Ovary (tissue), 7 donors: ENCODE measurements at regions not wholly inside any gene's neighbourhood (a gene's known extent, or its start where the extent isn't known, plus 50 kb on each side); places are given as distances from the start of the nearest gene placed in this dataset.

Experiments
- DNase-seq, 5 donors: peaks; one replicate each; pipeline ENCODE4 v3.0.0-alpha.2; 2019 to 2020
- H3K27ac ChIP-seq, 2 donors: fragments of 200-600 bp; one replicate each; pipeline versions ENCODE4 v1.5.1 to v1.8.0; 2019 to 2022
- H3K27me3 ChIP-seq: fragments of 200-600 bp; one replicate; pipeline ENCODE4 v1.8.0; 2022
- H3K36me3 ChIP-seq: fragments of 200-600 bp; sonication (generic); one replicate; pipeline ENCODE4 v1.5.1; 2019
- H3K4me1 ChIP-seq: one replicate; pipeline ENCODE4 v1.8.1; 2013; ENCODE audit warnings: mild to moderate bottlenecking, moderate library complexity; ENCODE audit not compliant: insufficient read depth
- H3K4me3 ChIP-seq: fragments of 200-600 bp; sonication (generic); one replicate; pipeline ENCODE4 v1.5.1; 2017
- H3K9me3 ChIP-seq, 2 donors: fragments of 200-600 bp in 1 of 2; sonication (generic) in 1 of 2; one replicate each; pipeline versions ENCODE4 v1.5.1 to v1.8.1; 2013 to 2019; ENCODE audit warnings: mild to moderate bottlenecking in 1 of 2, moderate library complexity in 1 of 2
- EP300 ChIP-seq: sonication (generic); formaldehyde crosslinking; IDR thresholded peaks from one replicate; pipeline ENCODE4 v1.6.1; 2017; ENCODE audit warnings: antibody characterized with exemption
- POLR2A ChIP-seq: fragments of 450-650 bp; IDR thresholded peaks from one replicate; pipeline ENCODE4 v1.6.1; 2017; ENCODE audit warnings: antibody characterized with exemption, mild to moderate bottlenecking, moderate library complexity
- WGBS, 3 donors: extraction: QIAGEN DNeasy Blood & Tissue Kit in 1 of 3; methylation state at CpG; one replicate each; pipeline versions ENCODE4 v1.1.5 to v1.1.7; 2013 to 2017; 5-methylcytosine and 5-hydroxymethylcytosine counted together
- intact Hi-C, 4 donors: fragments of 100-400 bp; cut with DNase I; formaldehyde crosslinking; loops; one replicate each; pipeline versions ENCODE4 v1.11.0 to v1.15.1; 2022 to 2023
- TF ChIP-seq, protein P1 (sequence below), 3 donors: fragments of 450-650 bp in 2 of 3; fragments of 200-600 bp in 1 of 3; IDR thresholded peaks; one replicate each; pipeline versions ENCODE4 v1.5.1 to v1.8.0; 2016 to 2022; ENCODE audit warnings: antibody characterized with exemption in 3 of 3, mild to moderate bottlenecking in 1 of 3
- donor health status: DM: no; HTN: no; CAD: no; lungs with moderate emphysema.
- donor health status: DM: no; HTN: no; CAD: no.
- donor health status: Bipolar disorder and iron deficiency.
- donor health status: DM: no; HTN: no; CAD: no.
- donor health status: DM: yes; HTN: yes; CAD: no.

DNA sequence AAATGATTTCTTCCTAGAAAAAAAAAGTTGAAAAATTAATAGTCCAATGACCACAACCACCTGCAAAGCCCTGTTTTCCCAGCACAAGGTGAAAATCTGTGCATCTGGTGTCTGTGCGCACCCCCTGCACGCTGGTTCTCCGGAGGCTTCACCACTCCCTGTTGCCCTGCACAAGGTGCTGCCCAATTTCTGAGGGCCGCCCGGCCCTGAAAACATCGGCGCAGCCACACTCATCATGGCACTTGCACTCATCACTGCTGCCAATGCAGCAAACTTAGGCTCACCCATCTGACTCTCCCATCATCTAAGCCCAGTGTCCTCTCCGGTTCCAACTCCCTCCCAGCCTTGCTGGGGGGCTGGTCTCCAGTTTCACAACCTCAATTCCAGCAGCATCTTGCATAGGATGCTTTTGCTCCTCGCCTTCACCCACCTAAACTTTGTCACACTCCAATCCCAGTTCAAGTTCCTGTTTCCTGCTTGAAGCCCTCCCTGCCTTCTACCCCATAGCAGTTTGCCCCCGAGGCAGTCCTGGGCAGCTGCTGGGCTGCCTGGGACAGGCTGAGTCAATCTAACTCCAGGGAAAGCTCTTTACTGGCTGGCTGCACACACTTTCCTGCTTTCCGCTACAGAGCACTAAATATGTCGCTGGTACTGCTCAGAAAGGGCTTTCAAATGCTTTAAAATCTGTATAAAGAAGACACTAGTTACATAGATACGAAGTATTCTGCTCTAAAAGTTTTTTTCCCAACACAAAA lies 522.5 kb upstream of the ID2 start:
- intact Hi-C loops = no loop called here
- DNase-seq = no peak
- H3K4me3 ChIP-seq = no peak overlapping the region
- no peak overlapping the region for H3K27ac ChIP-seq
- WGBS, 3 donors = 90 to 92% (median 92%) methylated on average over 13 of the region's 13 CpGs
- H3K9me3 ChIP-seq = no peaks in the 10 kb centered on the region
- no peaks in the 10 kb centered on the region for H3K27me3 ChIP-seq
- no peaks in the 10 kb centered on the region for H3K4me1 ChIP-seq
- H3K36me3 ChIP-seq = no peaks in the 10 kb centered on the region
- TF ChIP-seq EP300 (no peak), POLR2A (no peak)
- TF ChIP-seq, protein P1, sequence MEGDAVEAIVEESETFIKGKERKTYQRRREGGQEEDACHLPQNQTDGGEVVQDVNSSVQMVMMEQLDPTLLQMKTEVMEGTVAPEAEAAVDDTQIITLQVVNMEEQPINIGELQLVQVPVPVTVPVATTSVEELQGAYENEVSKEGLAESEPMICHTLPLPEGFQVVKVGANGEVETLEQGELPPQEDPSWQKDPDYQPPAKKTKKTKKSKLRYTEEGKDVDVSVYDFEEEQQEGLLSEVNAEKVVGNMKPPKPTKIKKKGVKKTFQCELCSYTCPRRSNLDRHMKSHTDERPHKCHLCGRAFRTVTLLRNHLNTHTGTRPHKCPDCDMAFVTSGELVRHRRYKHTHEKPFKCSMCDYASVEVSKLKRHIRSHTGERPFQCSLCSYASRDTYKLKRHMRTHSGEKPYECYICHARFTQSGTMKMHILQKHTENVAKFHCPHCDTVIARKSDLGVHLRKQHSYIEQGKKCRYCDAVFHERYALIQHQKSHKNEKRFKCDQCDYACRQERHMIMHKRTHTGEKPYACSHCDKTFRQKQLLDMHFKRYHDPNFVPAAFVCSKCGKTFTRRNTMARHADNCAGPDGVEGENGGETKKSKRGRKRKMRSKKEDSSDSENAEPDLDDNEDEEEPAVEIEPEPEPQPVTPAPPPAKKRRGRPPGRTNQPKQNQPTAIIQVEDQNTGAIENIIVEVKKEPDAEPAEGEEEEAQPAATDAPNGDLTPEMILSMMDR (IDR thresholded peaks at IDR 0.05) = no peak

DNA sequence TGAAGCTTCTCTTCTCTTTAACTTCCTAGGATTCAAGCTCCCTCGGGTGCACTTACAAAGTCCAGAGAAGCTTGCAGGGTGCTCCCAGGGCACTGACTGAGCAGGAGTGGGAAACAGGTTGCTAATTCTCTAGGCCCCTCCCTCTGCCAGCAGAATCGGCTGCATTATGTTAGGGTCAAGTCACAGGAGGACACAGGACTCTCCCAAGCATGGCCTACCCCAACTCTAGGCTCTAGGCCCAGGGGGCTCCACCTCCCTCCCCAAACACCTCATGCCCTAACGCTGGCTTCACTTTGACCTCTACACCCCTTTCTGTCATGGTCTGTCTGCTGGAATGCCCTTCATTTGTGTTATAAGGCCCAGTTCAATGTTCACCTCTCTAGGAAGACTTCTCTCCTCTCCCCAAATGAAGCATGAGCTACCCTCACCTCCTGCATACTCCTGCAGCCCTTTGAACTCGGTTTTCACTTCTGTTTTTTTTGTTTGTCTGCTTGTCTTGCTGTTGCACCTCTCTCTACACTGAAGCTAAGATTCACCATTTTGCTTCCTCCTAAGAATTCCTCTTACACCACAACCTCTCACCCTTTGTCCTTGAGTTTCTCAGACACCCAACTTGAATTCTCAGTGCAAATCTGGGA lies 521.8 kb upstream of the ID2 start:
- WGBS, 3 donors = 76 to 78% (median 76%) methylated on average over 4 of the region's 4 CpGs
- H3K36me3 ChIP-seq = no peaks in the 10 kb centered on the region
- H3K27me3 ChIP-seq = no peaks in the 10 kb centered on the region
- no peak overlapping the region for H3K27ac ChIP-seq
- no peaks in the 10 kb centered on the region for H3K4me1 ChIP-seq
- H3K9me3 ChIP-seq = no peaks in the 10 kb centered on the region
- TF ChIP-seq POLR2A (no peak), EP300 (no peak)
- TF ChIP-seq, protein P1 (IDR thresholded peaks at IDR 0.05) = no peak
- H3K4me3 ChIP-seq = no peak overlapping the region
- intact Hi-C loops = no loop called here
- DNase-seq = no peak

DNA sequence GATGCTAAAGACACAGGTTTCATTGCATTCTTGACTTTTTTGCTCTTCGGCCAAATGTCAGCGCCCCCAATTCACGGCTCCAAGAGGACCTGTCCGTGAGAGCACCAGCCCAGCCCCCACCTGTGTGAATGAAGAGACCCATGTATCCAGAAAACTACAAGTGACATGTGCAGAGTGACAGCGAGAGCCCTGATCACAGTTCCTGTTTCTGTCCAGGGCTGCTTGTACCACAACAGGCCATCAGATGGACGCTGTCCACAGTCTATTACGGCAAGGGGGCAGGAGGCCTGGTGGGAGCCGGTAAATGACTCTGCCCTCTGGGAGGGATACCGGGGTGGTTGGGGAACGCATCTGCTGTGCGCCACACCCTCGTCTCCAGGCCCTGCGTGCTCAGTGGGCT lies 520.9 kb upstream of the ID2 start:
- Histone ChIP-seq H3K4me1 (no peaks in the 10 kb centered on the region), H3K4me3 (no peak overlapping the region), H3K27ac (no peak overlapping the region), H3K27me3 (no peaks in the 10 kb centered on the region), H3K36me3 (no peaks in the 10 kb centered on the region), H3K9me3 (no peaks in the 10 kb centered on the region)
- TF ChIP-seq POLR2A (no peak), EP300 (no peak)
- TF ChIP-seq, protein P1 (IDR thresholded peaks at IDR 0.05) = no peak
- WGBS, 3 donors = 93 to 96% (median 96%) methylated on average over 13 of the region's 13 CpGs
- intact Hi-C loops = no loop called here
- no peak for DNase-seq

DNA sequence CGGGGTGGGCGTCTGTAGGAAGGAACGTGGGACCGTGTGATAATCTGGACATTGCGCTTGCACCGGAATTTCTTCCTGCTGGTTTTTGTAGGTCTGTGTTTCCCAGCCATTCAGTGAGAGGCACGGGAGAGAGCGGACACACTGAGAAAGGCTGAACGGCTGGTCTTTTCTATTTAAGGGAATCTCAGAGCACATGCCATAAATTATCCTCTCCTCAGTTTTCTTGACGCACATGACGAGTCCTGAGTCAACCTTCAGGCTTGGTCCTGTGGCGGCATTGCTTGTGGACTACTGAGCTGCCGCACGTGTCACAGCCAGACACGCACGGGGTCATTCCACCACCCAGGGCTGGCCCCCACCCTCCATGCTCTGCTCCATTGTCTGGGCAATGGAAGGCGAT lies 519.3 kb upstream of the ID2 start:
- no peak overlapping the region for H3K4me3 ChIP-seq
- intact Hi-C loops = no loop called here
- no peaks in the 10 kb centered on the region for H3K27me3 ChIP-seq
- no peak overlapping the region for H3K27ac ChIP-seq
- TF ChIP-seq EP300 (no peak), POLR2A (no peak)
- TF ChIP-seq, protein P1 (IDR thresholded peaks at IDR 0.05) = no peak
- H3K36me3 ChIP-seq = no peaks in the 10 kb centered on the region
- no peaks in the 10 kb centered on the region for H3K4me1 ChIP-seq
- 83 to 91% (median 90%) methylated on average over 17 of the region's 17 CpGs for WGBS, 3 donors
- DNase-seq = no peak
- no peaks in the 10 kb centered on the region for H3K9me3 ChIP-seq
